ENCODE measurements at regions not wholly inside any gene's neighbourhood (a gene's known extent, or its start where the extent isn't known, plus 50 kb on each side); places are given as distances from the start of the nearest gene placed in this dataset.

DNA sequence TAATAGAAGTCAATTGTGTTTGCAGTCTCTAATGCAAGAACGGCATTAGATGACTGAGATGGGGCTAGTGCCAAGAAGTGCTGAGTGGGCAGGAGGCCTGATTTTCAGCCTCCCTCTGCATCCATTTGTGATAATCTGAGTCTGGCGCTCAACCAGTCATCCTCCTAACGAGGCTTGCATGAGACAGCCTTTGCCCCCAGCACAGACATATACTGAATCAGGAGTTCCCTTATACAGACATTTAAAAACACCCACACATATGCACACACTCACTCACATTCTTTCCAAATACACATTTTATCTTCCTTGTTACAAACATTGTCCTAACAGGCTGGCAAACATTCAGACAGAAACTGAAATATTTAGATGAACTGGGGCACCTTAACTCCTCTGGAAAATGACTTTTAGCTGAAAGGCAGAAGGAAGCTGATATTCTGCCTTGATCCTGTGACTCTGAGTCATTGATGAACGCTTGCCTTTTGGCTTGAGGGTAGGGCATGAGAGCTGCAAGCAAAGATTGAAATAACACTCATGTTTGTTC lies 562.3 kb downstream of the DHX35 start:
- ATAC-seq, result no peak
- no peaks in the 10 kb centered on the region for H3K4me1 Mint-ChIP-seq
- ChIA-PET CTCF (no interaction called here), POLR2A (no interaction called here)
- H3K27me3 Mint-ChIP-seq (ENCODE audit: low read depth), result no peaks in the 10 kb centered on the region
- no peaks in the 10 kb centered on the region for H3K36me3 Mint-ChIP-seq
- H3K9me3 Mint-ChIP-seq, result no peaks in the 10 kb centered on the region; the same call in 1 of the 2 replicates
- no peak overlapping the region for H3K27ac Mint-ChIP-seq
- no peak for TF ChIP-seq TEAD1 (CRISPR knock-in tag; IDR thresholded peaks at IDR 0.05)
- no peak for TF ChIP-seq ZBTB43 (CRISPR knock-in tag; IDR thresholded peaks at IDR 0.05)
- TF ChIP-seq JAZF1 (CRISPR knock-in tag; IDR thresholded peaks at IDR 0.05), result no peak
- no peak for TF ChIP-seq KAT7 (CRISPR knock-in tag; IDR thresholded peaks at IDR 0.05; ENCODE audit: borderline replicate concordance)
- no peak for TF ChIP-seq SMAD3 (CRISPR knock-in tag; IDR thresholded peaks at IDR 0.05; ENCODE audit: borderline replicate concordance)
- TF ChIP-seq FOXK1 (CRISPR knock-in tag; IDR thresholded peaks at IDR 0.05), result no peak
- no peak for TF ChIP-seq NFE2L1 (CRISPR knock-in tag; IDR thresholded peaks at IDR 0.05)
- TF ChIP-seq MAX (CRISPR knock-in tag; IDR thresholded peaks at IDR 0.05), result no peak
- no peak for TF ChIP-seq ZNF512 (CRISPR knock-in tag; IDR thresholded peaks at IDR 0.05; ENCODE audit: borderline replicate concordance)
- no peak for TF ChIP-seq ZNF671 (CRISPR knock-in tag; IDR thresholded peaks at IDR 0.05)
- no peak for TF ChIP-seq CREM (CRISPR knock-in tag; IDR thresholded peaks at IDR 0.05)
- H3K4me3 Mint-ChIP-seq, result no peak overlapping the region
- no peak for DNase-seq (ENCODE audit: low spot score)

- H3K27ac Mint-ChIP-seq, result no peak overlapping the region
- POLR2A ChIA-PET, result no interaction called here
- DNase-seq (ENCODE audit: low spot score) (no peak), ATAC-seq (no peak)
- no peaks in the 10 kb centered on the region for H3K27me3 Mint-ChIP-seq (ENCODE audit: low read depth)
- CTCF ChIA-PET, result no interaction called here
- H3K36me3 Mint-ChIP-seq, result no peaks in the 10 kb centered on the region
- no peaks in the 10 kb centered on the region; the same call in 1 of the 2 replicates for H3K9me3 Mint-ChIP-seq
- TF ChIP-seq ZNF281 (CRISPR knock-in tag; IDR thresholded peaks at IDR 0.05) (no peak), NR3C1 (CRISPR knock-in tag; conservative IDR thresholded peaks at IDR 0.05; ENCODE audit: low read depth) (no peak), AR (CRISPR knock-in tag; IDR thresholded peaks at IDR 0.05) (no peak), ETV6 (CRISPR knock-in tag; IDR thresholded peaks at IDR 0.05) (no peak), CREB1 (CRISPR knock-in tag; IDR thresholded peaks at IDR 0.05) (no peak), MXD4 (CRISPR knock-in tag; IDR thresholded peaks at IDR 0.05; ENCODE audit: borderline replicate concordance) (no peak), ATF3 (CRISPR knock-in tag; conservative IDR thresholded peaks at IDR 0.05) (no peak), IRF2 (CRISPR knock-in tag; IDR thresholded peaks at IDR 0.05; ENCODE audit: borderline replicate concordance, low read depth) (no peak), PRDM15 (CRISPR knock-in tag; IDR thresholded peaks at IDR 0.05) (no peak)
- H3K4me3 Mint-ChIP-seq, result no peak overlapping the region
- no peaks in the 10 kb centered on the region for H3K4me1 Mint-ChIP-seq
These were observed 561.3 kb downstream of the DHX35 start for GRCh38 chr20:39523405-39523804.

All from WTC11 (cell line).